Coronary artery (tissue), 2 donors: ENCODE measurements at regions not wholly inside any gene's neighbourhood (a gene's known extent, or its start where the extent isn't known, plus 50 kb on each side); places are given as distances from the start of the nearest gene placed in this dataset.

ENCODE experiments used
- DNase-seq: peaks from one replicate; pipeline ENCODE4 v3.0.0-alpha.2; 2017; ENCODE audit warnings: low spot score
- H3K27ac ChIP-seq, 2 donors: fragments of 200-600 bp; sonication (generic); one replicate each; pipeline ENCODE4 v1.5.1; 2016 to 2019
- H3K4me3 ChIP-seq: fragments of 200-600 bp; sonication (generic); 2 replicates; pipeline ENCODE4 v1.5.1; 2016; ENCODE audit warnings: mild to moderate bottlenecking, moderate library complexity
- CTCF ChIP-seq: fragments of 200-600 bp; sonication (generic); IDR thresholded peaks from one replicate; pipeline ENCODE4 v1.5.1; 2019; ENCODE audit warnings: antibody characterized with exemption

GRCh38 chr6:40177598-40177997 lies 243.3 kb upstream of the MOCS1 start:
- H3K27ac ChIP-seq = no peak overlapping the region

GRCh38 chr6:40176152-40176551 lies 241.9 kb upstream of the MOCS1 start:
- no peak for TF ChIP-seq CTCF
- Histone ChIP-seq H3K4me3 (no peak overlapping the region), H3K27ac (no peak overlapping the region)
- no peak for DNase-seq

More at GRCh38 chr6:40177598-40177997, 243.3 kb upstream of the MOCS1 start:
- H3K4me3 ChIP-seq = no peak overlapping the region
- no peak for TF ChIP-seq CTCF
- DNase-seq = no peak

- no peak overlapping the region for H3K4me3 ChIP-seq
- no peak overlapping the region for H3K27ac ChIP-seq
- DNase-seq = no peak
- TF ChIP-seq CTCF = no peak
These were observed 238.0 kb upstream of the MOCS1 start for GRCh38 chr6:40172272-40172671.

GRCh38 chr6:40171343-40171742 lies 237.1 kb upstream of the MOCS1 start:
- H3K4me3 ChIP-seq = no peak overlapping the region
- H3K27ac ChIP-seq = no peak overlapping the region
- no peak for DNase-seq
- TF ChIP-seq CTCF = no peak

GRCh38 chr6:40170856-40171255 lies 236.6 kb upstream of the MOCS1 start:
- no peak overlapping the region for H3K4me3 ChIP-seq
- H3K27ac ChIP-seq = no peak overlapping the region
- no peak for TF ChIP-seq CTCF
- DNase-seq = no peak

GRCh38 chr6:40169878-40170277 lies 235.6 kb upstream of the MOCS1 start:
- no peak overlapping the region for H3K4me3 ChIP-seq
- no peak overlapping the region for H3K27ac ChIP-seq
- DNase-seq = no peak
- TF ChIP-seq CTCF = no peak

- Histone ChIP-seq H3K27ac (no peak overlapping the region), H3K4me3 (no peak overlapping the region)
- TF ChIP-seq CTCF = no peak
- no peak for DNase-seq
These were observed 232.7 kb upstream of the MOCS1 start for GRCh38 chr6:40166963-40167362.
